ENCODE measurements at regions not wholly inside any gene's neighbourhood (a gene's known extent, or its start where the extent isn't known, plus 50 kb on each side); places are given as distances from the start of the nearest gene placed in this dataset.

DNA sequence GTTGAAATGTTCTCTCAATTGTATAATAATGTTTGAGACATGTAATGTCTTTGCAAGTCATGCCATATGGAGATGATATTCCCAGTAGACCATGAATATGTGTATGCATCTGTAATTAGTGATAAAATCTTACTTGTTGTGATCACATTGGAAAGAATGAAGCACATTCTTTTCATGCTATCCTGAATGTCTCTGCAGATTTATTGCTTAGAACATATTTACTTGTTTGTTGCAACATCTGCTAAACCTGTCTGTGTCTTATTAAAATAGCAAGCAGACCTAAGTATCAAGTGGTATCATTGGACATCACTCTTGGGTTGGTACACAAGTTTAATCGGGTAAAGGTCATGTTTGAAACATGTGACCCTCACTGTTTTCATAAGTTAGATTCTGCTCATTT lies 265.5 kb upstream of the CD180 start:
- no peak for TF ChIP-seq POLR2AphosphoS5 (IDR thresholded peaks at IDR 0.05; ENCODE audit: low read depth, low read length)
- TF ChIP-seq POLR2A (IDR thresholded peaks at IDR 0.05; ENCODE audit: low read depth, low read length) = no peak
